Small intestine (tissue), 7 donors: ENCODE measurements at regions not wholly inside any gene's neighbourhood (a gene's known extent, or its start where the extent isn't known, plus 50 kb on each side); places are given as distances from the start of the nearest gene placed in this dataset.
"Not testable (repeated sequence)": the region's sequence is repeated elsewhere in the genome, so short reads cannot be mapped to it uniquely, and the experiment has no call there.

Source experiments
- DNase-seq, 2 donors: peaks; one replicate each; pipeline versions ENCODE4 v3.0.0 to v3.0.0-alpha.2; 2013
- FAIRE-seq: peaks from 2 replicates; lab custom pipeline; 2012; peaks lifted over from hg19 to GRCh38; lab: Jason Lieb, UNC
- H3K27ac ChIP-seq, 3 donors: one replicate each; pipeline ENCODE4 v1.5.1; 2013; ENCODE audit warnings: low read length in 2 of 3, mild to moderate bottlenecking in 2 of 3, control low read depth in 1 of 3, inconsistent platforms in 1 of 3, low read depth in 1 of 3, moderate library complexity in 1 of 3
- H3K27me3 ChIP-seq, 3 donors: one replicate each; pipeline ENCODE4 v1.6.1; 2013; ENCODE audit warnings: low read length in 3 of 3, inconsistent platforms in 1 of 3; ENCODE audit not compliant: control insufficient read depth in 3 of 3, insufficient read depth in 3 of 3
- H3K36me3 ChIP-seq, 3 donors: one replicate each; pipeline ENCODE4 v1.6.1; 2013; ENCODE audit warnings: low read length in 3 of 3, inconsistent platforms in 1 of 3, low read depth in 1 of 3, mild to moderate bottlenecking in 1 of 3, moderate library complexity in 1 of 3; ENCODE audit not compliant: control insufficient read depth in 3 of 3, insufficient read depth in 2 of 3
- H3K4me1 ChIP-seq, 3 donors: one replicate each; pipeline ENCODE4 v1.6.1; 2013; ENCODE audit warnings: low read length in 2 of 3, inconsistent platforms in 1 of 3, low read depth in 1 of 3, mild to moderate bottlenecking in 1 of 3, moderate library complexity in 1 of 3; ENCODE audit not compliant: control insufficient read depth in 3 of 3, insufficient read depth in 2 of 3
- H3K4me3 ChIP-seq, 3 donors: one replicate each; pipeline ENCODE4 v1.5.1; 2013; ENCODE audit warnings: low read length in 3 of 3, control low read depth in 1 of 3, inconsistent platforms in 1 of 3, low read depth in 1 of 3, mild to moderate bottlenecking in 1 of 3, moderate library complexity in 1 of 3
- H3K9me3 ChIP-seq, 2 donors: one replicate each; pipeline ENCODE4 v1.6.1; 2013; ENCODE audit warnings: low read depth in 1 of 2, low read length in 1 of 2; ENCODE audit not compliant: control insufficient read depth in 2 of 2, insufficient read depth in 1 of 2
- WGBS, 3 donors: extraction: QIAGEN DNeasy Blood & Tissue Kit; methylation state at CpG; one replicate each; pipeline ENCODE4 v1.1.7; 2013; 5-methylcytosine and 5-hydroxymethylcytosine counted together
- donor health status: healthy with polysubstance abuse.
- donor health status: control.
- donor health status: control.
- donor health status: Bipolar disorder and iron deficiency.
- donor health status: healthy.

DNA sequence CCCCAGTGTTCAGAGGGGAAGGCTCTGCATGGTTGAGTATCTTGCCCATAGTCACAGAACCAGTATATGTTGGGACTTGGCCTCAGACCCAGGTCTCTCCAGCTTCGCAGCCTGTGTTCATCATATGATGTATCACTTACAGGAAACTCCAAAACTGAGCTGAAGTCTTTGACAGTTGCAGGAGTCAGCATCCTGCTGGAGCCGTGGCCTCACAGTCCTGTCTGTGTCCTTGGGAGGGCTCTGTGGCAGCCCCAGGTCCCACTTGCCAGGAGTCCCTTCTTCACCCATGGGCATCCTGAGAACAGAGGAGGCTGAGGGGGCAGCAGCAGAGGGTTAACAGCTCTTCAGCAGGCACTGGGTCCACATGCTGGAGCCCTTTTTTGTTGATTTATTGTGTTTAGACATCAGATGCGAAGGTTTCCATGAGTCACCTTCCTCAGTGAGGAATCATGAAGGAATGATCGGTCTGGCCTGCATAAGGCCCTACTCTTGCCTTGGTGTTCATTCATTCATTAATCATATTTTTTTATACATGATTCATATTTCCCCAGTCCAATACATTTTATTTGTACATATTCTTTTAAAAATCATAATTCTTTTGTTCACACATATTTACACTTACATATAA is 176.3 kb upstream of the SPATA31A3 start:
- WGBS, 3 donors: 69 to 77% (median 71%) methylated on average over 2 of the region's 4 CpGs
- not testable (repeated sequence) for H3K36me3 ChIP-seq, FAIRE-seq

DNA sequence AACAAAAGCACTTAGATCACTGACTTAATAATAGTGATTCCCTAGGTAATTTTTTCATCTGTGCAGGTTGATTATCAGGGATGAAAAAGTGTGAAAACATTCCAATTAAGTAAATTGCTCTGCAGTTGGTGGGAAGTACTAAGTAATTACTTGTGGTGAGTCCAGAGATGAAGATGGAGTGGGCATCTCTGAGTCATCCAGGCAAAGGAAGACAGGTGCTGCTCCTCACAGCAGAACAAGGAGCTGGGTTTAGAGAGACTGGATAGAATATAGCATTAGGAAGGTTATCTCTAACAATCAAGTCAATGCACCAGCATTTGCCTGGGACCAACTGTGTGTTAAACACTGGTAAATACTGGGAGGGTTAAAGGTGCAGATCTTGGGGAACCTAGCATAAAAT is 174.0 kb upstream of the SPATA31A3 start:
- not testable (repeated sequence) for H3K36me3 ChIP-seq, FAIRE-seq, DNase-seq, H3K4me1 ChIP-seq, H3K27me3 ChIP-seq, H3K9me3 ChIP-seq, H3K27ac ChIP-seq, H3K4me3 ChIP-seq

More for the DNA sequence above, 176.3 kb upstream of the SPATA31A3 start:
- H3K9me3 ChIP-seq, DNase-seq, H3K4me3 ChIP-seq, H3K4me1 ChIP-seq, H3K27me3 ChIP-seq, H3K27ac ChIP-seq: not testable (repeated sequence)

DNA sequence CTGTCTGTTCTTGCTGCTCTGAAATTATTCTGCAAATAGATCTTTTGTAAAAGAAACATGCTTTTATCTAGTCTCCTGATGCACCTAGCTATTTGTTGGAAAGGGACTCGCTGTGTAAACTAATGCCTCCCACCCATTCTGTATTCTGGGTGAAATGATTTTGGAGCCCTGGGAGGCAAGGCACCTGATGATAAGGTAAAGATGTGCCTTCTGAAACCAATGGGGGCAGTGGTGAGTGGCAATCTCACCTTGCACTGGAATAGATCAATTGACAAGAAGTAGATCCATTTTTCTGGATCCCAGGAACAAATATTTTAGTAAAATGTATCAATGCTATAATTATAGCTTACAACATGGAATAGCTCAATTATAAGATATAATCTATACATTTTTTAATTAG is 170.5 kb upstream of the SPATA31A3 start:
- not testable (repeated sequence) for FAIRE-seq
- no CpG with 5 or more reads among the region's 1 CpG for WGBS, 3 donors

DNA sequence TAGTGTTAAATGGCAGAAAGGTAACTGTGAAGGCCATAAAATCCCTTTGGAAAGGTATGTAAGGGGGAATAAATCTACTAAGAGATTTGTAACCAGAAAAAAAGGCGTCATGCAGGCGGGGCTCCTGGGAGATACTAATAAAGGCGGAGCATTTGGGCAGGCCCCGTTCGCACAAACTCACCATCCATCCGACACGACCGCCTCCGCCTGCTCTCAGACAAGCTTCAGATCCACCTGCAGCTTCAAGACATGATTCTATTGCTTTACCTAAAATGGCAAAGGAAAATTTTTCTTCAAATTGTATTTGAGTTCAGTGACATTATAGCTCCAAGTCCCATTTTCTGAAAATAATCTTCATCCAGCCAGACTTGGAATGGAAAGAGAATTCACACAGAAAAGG is 162.9 kb upstream of the SPATA31A3 start:
- not testable (repeated sequence) for H3K36me3 ChIP-seq, H3K27me3 ChIP-seq, H3K4me3 ChIP-seq, DNase-seq, H3K9me3 ChIP-seq, FAIRE-seq, H3K27ac ChIP-seq, H3K4me1 ChIP-seq
- WGBS, 3 donors: 82 to 89% (median 88%) methylated on average over 6 to 7 of the region's 9 CpGs

More for the DNA sequence above, 170.5 kb upstream of the SPATA31A3 start:
- not testable (repeated sequence) for H3K4me1 ChIP-seq, DNase-seq, H3K27me3 ChIP-seq, H3K4me3 ChIP-seq, H3K27ac ChIP-seq, H3K36me3 ChIP-seq, H3K9me3 ChIP-seq

DNA sequence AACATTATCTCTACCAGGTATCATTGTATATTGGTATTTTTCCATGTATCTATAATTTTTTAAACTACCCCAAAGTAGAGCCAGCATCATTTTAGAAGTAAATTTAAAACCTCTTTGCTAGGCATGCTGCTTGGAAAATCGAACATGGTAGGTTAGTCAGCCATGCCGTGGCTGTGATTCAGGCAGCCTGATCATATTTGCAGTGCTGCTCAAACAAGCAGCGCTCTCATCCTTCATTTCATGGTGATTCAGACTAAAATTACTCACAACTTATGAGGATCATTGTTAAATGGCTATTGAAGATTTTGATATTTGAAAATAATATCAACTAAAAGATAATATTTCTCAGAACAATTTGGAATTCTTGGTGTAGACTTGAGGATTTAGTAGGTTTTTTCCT is 161.2 kb upstream of the SPATA31A3 start:
- not testable (repeated sequence) for FAIRE-seq, H3K27ac ChIP-seq, H3K9me3 ChIP-seq, H3K4me3 ChIP-seq, H3K4me1 ChIP-seq, DNase-seq, H3K27me3 ChIP-seq, H3K36me3 ChIP-seq
- WGBS, 3 donors: no CpG with 5 or more reads among the region's 3 CpGs

DNA sequence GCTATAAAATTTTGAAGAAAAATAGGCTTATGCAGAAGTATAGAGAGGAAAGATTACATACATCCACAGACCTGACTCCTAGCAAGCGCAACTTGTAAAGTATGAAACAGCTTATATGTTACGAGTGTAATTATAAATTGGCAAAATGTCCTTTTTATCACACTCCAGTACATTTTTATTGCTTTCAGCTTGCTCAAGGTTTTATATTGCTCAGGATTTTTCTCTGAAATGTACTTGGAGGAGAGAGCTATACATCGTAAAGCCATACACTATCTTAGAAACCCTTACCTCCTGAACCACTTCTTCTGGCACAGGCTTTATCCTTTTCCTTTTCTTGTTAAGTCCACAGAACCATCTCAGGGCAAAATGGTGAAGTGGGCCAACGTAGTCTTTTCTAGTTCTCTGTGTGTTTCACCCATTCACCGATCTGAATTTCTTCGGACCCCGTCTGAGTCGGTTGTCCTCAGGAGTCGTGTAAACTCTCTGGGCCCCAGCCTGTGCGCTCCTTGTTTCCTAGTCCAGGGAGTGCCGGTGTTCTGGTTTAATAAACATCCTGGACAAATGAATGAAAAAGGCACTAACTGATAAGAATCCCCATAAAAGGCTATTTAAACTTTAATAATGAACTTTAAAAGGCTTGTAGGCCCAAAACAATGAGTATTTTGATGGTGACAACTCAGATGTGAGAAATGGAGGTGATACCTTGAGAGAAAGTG is 150.2 kb upstream of the SPATA31A3 start:
- H3K9me3 ChIP-seq, H3K4me3 ChIP-seq, H3K4me1 ChIP-seq, H3K36me3 ChIP-seq, H3K27ac ChIP-seq, FAIRE-seq, H3K27me3 ChIP-seq, DNase-seq: not testable (repeated sequence)
- WGBS, 3 donors: 37 to 75% (median 72%) methylated on average over 4 to 8 of the region's 11 CpGs

DNA sequence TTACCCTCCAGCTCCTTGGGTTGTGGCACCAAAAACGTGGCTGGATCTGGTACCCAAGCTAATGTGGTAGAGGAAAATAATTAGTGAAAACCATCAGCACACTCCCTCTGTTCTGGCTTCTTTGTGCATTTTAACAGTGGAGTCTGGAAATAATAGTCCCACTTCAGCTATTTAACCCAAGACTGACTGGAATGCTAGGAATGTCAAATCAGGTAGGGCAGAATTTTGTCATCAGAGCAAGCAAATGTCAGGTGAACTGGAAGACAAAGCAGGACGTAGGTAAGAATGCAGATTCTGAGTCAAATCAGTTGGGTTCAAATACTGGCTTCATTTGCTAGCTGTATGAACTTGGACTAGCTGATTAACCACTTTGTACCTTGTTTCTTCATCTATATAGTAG is 144.0 kb upstream of the SPATA31A3 start:
- H3K4me1 ChIP-seq, DNase-seq, H3K36me3 ChIP-seq, H3K4me3 ChIP-seq, FAIRE-seq, H3K27ac ChIP-seq, H3K27me3 ChIP-seq, H3K9me3 ChIP-seq: not testable (repeated sequence)
- no CpG with 5 or more reads among the region's 2 CpGs for WGBS, 3 donors

DNA sequence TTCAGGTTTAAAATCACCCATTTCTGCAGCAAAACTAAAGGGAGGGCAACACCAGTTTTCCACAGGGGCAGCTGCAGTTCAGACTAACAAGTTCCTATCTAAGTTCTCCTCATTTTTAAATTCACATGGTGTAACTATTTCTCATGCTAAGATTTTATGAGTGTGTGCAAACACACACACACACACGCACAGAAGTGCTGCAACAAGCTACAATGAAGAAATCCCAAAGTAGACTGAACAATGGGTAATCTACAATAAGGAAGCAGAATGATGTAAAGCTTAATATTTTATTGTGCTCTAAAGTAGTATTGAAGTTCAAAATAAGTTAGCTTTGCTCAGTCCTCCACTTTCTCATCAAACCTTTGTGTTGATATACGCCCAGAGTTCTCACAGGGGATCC is 140.8 kb upstream of the SPATA31A3 start:
- DNase-seq: not testable (repeated sequence)

More for the DNA sequence above, 140.8 kb upstream of the SPATA31A3 start:
- H3K9me3 ChIP-seq, H3K27me3 ChIP-seq, H3K27ac ChIP-seq, H3K4me1 ChIP-seq, FAIRE-seq, H3K4me3 ChIP-seq, H3K36me3 ChIP-seq: not testable (repeated sequence)
- 59 to 84% (median 61%) methylated on average over 1 of the region's 2 CpGs for WGBS, 3 donors
